ENCODE measurements at regions not wholly inside any gene's neighbourhood (a gene's known extent, or its start where the extent isn't known, plus 50 kb on each side); places are given as distances from the start of the nearest gene placed in this dataset.

GRCh38 chr6:6912817-6913744 is 194.7 kb upstream of the RREB1 start:
- DNase-seq (ENCODE audit: low read depth, low spot score): no peak

- no peak for DNase-seq (ENCODE audit: low read depth, low spot score)
Measured at GRCh38 chr6:6915219-6915618, 192.5 kb upstream of the RREB1 start.

DNA sequence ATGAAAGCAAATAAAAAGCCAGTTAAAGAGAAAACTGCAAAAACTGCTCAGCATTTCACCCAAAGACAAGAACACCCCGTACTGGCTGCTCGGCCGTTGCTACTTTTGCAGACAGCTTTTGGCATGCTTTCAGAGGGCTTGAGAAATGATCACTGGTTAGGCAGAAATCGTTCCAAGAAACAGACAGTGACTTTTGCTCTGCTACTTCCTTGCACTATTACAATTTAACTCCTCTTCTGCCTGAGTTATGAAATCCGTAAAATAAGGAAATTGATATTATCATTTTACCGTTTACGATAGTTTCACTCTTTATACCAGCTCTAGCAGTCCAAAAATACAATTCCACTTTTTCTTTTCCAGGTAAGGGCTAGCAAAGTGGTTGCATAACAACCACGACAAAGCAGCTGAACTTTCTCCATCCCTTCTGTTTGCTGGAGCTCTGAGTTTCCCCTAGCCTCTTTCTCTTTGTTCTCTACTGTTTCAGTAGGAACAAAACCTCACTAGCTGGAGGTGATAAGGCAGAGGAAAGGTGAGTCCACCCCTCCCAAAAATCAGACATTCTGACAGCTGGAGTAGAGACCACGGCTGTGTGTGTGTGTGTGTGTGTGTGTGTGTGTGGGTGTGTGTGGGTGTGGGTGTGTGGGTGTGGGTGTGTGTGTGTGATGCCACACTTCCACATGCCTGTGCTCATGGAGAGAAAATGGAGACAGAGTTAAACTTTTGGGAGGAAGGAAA is 191.8 kb upstream of the RREB1 start:
- DNase-seq (ENCODE audit: low read depth, low spot score): no peak

- peak; percentile 45 for DNase-seq (ENCODE audit: low read depth, low spot score)
Measured at GRCh38 chr6:6916598-6916997, 191.2 kb upstream of the RREB1 start.

- no peak for DNase-seq (ENCODE audit: low read depth, low spot score)
Measured at GRCh38 chr6:6918216-6918983, 189.4 kb upstream of the RREB1 start.

DNA sequence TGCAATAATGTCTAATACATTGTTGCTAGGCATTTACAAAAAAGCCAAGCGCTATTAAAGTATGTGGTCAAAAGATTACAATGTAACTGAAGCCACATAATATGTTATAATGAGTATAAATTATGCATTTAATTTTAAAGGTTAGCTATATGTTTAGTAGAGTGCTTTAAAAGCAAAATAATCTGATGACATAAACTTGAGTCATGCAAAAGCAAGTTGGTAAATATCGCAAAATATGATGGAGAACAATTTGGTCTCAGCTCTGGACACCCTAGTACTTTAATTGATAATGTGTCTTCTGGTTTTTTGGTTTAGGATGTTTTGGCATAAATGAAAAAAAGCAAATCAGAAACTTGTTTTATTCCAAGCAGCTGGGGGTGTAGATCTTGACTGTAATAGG is 188.6 kb upstream of the RREB1 start:
- DNase-seq (ENCODE audit: low read depth, low spot score): no peak

DNA sequence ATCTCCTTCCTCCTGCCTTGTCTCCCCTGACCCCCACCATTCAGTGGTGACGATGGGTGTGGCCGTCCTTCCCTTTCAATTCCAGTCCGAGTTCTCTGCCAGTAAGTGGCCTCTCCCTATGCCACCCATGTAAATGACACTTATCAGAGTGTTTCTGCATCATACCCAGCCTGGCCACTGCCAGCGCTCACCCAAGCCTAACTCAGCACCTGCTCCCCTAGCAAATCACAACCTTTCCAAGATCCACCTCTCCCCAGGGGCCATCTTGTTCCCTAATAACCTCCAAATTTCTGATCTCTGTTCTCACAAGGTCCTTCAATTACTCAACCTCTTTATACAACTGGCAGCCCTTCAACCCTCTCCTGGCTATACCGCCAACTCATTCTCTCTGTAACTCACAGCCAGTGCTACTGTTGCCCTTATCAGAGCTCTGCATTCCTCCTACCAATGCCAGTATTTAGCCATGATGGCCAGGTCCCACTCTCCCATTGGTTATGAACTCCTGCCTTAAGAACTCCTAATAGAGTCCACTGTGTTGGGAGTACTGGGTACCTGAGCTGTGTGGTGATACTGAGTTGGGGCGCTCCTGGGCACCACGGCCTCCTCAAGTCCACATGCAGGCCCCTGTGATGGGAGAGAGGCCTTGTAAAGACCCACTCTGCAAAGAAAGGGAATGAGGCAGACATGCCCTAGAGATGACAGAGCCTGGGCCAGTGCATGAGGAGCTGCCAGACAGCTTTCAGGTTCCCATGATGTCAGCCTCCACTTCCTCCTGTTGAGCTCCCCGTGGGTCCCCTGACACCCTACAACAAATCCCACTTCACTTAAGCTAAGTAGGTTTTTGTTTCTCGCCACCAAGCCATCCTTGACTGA is 187.4 kb upstream of the RREB1 start:
- DNase-seq (ENCODE audit: low read depth, low spot score): no peak

- DNase-seq (ENCODE audit: low read depth, low spot score): no peak
Measured at GRCh38 chr6:6920987-6921313, 186.8 kb upstream of the RREB1 start.

- no peak for DNase-seq (ENCODE audit: low read depth, low spot score)
Measured at GRCh38 chr6:6922166-6922565, 185.6 kb upstream of the RREB1 start.

DNA sequence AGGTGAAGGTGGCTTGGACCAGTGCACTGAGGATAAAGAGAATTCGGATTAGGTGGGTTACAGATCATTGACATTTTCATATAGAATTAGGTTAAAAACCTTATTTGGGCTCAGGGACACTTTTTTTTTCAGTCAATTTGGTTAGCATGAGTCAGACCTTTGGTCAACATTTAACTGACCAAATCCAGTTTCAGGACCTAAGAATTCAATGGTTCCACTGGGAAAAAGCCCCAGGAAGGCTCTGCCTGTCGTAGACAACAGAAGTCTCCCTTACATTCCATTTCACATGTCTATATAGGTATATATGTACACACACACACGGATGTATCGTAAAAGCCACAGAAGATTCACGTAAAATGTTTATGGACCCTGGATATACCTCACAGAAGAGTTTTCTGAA is 184.2 kb upstream of the RREB1 start:
- DNase-seq (ENCODE audit: low read depth, low spot score): no peak

GRCh38 chr6:6924708-6925107 is 183.1 kb upstream of the RREB1 start:
- no peak for DNase-seq (ENCODE audit: low read depth, low spot score)

DNA sequence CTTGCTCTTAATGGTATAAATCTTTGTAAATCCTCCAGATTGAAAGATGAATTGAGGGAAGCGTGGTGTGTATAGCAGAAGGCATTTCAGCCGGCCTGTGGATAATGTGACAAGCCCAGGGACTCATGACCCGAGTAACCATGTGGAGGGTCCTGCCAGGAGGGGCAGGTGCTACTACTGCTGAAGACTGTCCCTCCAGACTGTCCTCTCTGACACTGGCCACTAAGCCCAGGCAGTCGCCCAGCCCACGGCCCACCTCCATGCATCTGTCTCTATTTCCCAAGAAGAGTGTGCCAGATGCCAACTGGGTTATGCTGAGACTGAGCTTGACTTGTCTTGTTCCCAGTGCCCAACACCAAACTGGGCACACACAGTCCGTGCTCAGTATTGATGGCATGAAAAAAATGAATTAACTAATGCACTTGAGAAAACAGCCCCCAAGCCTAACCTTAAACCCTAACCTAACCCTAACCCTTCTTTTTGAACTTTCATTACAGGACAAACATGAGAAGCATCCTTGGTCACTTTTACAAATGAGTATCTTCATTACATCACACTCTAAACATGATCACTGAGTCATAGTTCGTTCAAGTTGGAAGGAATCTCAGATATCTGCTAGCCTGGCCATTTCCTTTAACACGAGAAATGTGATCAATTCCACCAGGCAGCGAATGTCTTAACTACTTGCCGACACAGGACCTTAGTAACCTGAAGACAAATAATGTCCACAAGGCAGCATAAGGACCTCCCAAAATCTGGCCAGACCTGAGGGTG is 182.2 kb upstream of the RREB1 start:
- no peak for DNase-seq (ENCODE audit: low read depth, low spot score)

DNA sequence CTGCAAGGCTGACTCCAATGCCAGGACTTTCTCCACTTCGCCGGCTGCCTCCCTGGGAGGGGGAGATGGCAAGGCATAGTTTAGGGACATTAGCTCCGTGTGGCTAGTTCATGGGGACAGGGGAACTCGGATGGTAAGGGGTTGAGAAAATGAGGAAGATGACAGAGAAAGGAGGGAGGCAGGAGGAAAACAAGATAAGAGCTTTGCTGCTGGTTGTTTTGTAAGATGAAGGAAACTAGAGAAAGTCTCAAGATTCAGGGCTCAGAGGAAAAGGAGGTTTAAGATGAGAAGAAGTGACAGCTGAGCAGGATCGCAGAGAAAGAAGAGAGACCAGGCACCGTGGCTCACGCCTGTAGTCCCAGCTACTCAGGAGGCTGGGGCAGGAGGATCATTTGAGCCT is 180.9 kb upstream of the RREB1 start:
- DNase-seq (ENCODE audit: low read depth, low spot score): no peak

DNA sequence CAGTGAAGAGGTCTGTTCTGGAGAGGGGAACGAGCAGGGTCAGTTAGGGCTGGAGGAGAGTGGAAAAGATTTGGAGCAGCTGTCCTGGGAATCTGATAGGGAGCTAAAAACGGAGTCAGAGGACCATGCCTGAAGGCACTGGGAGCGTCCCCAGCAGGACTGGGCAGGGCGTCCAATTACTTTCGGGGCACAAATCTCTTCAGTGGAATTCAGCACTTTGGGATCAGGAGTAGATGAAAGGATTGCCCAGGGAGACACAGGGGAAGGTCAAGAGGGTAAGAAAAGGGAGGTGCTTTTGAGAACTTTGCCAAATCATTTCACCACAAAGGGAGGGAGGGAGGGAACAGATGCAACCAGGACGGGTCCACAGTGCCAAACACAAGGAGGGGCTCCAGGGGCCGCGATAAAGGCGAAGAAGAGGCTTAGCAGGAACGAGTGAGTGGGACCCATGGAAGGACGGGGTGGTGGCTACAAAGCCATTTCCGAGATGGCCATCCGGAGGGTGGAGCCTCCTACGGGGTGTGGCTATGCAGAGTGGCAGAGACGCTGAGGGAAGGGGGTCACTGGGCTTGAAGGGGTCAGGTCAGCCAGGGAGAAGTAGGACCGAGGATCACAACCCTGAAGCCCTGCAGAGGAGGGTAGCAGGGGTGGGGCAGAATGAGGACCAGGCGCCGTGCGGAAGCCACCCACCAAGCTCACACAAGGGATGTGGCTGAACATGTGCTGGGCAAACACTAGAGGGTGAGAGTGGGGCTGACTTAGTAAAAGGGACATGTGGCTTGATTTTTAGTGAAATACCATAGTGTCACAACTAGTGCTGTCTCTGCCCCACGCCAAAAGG is 180.0 kb upstream of the RREB1 start:
- peak; percentile 70 for DNase-seq (ENCODE audit: low read depth, low spot score)

GRCh38 chr6:6930223-6930880 is 177.4 kb upstream of the RREB1 start:
- DNase-seq (ENCODE audit: low read depth, low spot score): no peak

GRCh38 chr6:6931071-6932025 is 176.4 kb upstream of the RREB1 start:
- DNase-seq (ENCODE audit: low read depth, low spot score): no peak

DNA sequence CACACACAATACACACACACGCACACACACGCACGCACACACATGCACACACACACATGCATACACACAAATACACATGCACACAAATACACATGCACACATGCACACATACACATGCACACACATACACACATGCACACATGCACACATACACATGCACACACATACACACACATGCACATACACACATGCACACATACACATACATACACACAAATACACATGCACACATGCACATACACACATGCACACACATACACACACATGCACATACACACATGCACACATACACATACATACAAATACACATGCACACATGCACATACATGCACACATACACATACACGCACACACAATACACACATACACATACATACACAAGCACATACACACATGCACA is 175.4 kb upstream of the RREB1 start:
- DNase-seq (ENCODE audit: low read depth, low spot score): no peak

DNA sequence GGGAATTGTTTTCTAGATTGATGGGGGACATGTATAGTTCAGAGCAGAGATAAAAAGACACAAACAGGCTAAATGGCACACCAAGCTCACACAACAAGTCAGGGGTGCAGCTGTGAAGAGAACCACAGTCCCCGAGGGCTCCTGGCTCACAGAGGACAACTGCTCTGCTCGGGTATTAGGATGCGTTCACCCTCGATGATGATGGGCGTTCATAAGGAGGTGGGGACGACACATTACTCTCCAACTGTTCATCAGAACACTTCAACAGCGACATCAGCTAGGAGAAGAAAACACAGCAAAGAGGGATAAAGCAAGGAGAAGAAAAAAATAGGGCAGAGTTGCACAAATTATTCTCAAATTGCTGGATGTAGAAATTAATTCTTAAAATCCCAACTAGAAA is 174.8 kb upstream of the RREB1 start:
- DNase-seq (ENCODE audit: low read depth, low spot score): no peak
